Astrocyte (in vitro differentiated cells and primary cell): ENCODE measurements at regions not wholly inside any gene's neighbourhood (a gene's known extent, or its start where the extent isn't known, plus 50 kb on each side); places are given as distances from the start of the nearest gene placed in this dataset.

Experiments
- EZH2 ChIP-seq: IDR thresholded peaks from 2 replicates; pipeline ENCODE4 v1.6.1; 2012; ENCODE audit warnings: mild to moderate bottlenecking, low read length, inconsistent platforms; ENCODE audit not compliant: insufficient read depth
- TF ChIP-seq, protein P1 (sequence below): IDR thresholded peaks from 2 replicates; pipeline ENCODE4 v1.5.1; 2011; ENCODE audit warnings: low read depth, mild to moderate bottlenecking, inconsistent platforms, low read length, moderate library complexity; ENCODE audit not compliant: insufficient read depth

DNA sequence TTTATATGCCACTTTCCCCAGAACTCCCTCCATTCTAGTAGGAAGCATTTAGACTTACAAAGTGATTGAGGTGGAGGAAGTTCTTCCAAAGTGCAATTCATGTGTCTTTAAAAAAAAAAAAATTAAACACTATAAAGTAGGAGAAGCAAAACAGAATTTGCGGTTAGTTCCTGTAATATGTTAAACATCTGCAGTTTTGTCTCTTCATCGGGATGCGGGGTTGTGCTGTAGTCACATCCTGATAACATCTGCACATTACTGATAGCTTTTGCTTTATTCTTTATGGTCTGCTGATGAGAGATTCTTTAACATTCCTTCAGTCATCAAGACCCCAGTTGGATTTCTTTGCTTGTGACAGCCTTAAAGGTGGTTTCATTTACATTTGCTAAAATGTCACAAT, 694.3 kb downstream of the NR2F1-AS1 start:
- TF ChIP-seq, protein P1, sequence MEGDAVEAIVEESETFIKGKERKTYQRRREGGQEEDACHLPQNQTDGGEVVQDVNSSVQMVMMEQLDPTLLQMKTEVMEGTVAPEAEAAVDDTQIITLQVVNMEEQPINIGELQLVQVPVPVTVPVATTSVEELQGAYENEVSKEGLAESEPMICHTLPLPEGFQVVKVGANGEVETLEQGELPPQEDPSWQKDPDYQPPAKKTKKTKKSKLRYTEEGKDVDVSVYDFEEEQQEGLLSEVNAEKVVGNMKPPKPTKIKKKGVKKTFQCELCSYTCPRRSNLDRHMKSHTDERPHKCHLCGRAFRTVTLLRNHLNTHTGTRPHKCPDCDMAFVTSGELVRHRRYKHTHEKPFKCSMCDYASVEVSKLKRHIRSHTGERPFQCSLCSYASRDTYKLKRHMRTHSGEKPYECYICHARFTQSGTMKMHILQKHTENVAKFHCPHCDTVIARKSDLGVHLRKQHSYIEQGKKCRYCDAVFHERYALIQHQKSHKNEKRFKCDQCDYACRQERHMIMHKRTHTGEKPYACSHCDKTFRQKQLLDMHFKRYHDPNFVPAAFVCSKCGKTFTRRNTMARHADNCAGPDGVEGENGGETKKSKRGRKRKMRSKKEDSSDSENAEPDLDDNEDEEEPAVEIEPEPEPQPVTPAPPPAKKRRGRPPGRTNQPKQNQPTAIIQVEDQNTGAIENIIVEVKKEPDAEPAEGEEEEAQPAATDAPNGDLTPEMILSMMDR = no peak
- no peak for TF ChIP-seq EZH2
